NCI-H146 treated with DMSO at 0.1 percent for 48 hours (cell line): ENCODE measurements at regions not wholly inside any gene's neighbourhood (a gene's known extent, or its start where the extent isn't known, plus 50 kb on each side); places are given as distances from the start of the nearest gene placed in this dataset.

Source experiments
- DNase-seq: peaks from one replicate; lab custom pipeline; 2025; ENCODE audit not compliant: unreplicated experiment; lab: John Stamatoyannopoulos, UW

DNA sequence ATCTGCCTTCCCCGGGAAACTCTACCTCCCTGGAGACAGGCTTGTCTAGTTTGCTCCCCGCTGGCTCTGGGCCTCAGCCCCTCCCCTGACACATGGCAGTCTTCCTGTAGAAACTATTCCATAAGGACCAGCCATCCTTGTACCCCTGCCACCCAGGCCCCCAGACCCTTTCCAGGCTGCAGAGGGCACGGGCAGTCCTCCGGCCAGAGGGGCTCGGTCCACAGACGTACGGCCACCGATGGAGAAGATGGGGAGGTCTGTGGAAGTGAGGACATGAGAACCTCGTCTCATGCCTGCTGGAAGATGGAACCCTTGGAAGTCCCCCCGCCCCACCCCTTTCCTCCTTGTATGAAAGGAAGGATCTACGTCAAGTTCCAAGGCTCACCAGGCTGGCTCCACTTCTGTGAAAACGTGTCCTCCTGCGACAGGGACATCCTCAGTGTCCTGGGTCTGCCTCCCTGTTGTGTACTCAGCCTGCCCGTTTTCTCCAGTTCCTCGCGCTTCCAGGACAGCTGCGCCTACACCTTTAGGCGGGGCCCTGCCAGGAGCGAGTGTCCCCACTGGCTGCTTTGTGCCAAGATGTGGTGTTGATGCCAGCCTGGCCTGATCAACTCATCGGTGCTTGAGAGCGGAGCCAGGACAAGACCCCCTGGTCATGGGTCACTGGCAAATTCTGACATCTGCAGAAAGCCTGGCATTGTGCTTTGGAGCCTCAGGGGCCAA, 414.9 kb downstream of the GLRX3 start:
- no peak for DNase-seq

DNA sequence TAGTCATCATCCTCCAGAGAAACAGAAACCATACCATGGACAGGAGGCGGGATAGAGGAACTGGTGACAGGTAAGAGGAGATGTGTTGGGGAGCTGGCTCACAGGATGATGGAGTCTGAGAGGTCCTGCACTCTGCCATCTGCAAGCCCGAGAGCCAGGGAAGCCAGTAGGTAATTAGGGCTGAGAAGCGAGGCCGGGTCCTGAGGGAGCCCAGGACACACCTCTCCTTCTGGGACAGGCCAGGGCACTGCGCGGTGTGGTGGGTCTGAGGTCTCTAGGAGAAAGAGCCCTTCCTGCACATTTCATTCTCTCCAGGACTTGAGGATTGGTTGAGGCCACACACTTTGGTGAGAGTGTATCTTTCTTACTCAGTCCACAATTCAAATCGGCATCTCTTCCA, 415.5 kb downstream of the GLRX3 start:
- DNase-seq: no peak

DNA sequence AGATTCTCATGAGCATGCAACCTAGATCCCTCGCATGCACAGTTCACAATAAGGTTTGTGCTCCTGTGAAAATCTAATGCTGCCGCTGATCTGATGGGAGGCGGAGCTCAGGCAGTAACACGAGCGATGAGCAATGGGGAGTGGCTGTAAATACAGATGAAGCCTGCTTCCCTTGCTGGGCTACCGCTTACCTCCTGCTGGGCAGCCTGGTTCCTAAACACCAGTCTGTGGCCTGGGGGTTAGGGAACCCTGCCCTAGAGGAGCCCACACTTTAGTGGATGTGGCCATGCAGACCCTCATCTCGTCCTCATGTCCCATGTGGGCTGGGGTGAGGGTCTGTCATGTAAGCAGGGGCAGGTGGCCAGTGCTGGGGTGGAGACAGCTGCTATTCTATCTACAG, 417.6 kb downstream of the GLRX3 start:
- DNase-seq: no peak

DNA sequence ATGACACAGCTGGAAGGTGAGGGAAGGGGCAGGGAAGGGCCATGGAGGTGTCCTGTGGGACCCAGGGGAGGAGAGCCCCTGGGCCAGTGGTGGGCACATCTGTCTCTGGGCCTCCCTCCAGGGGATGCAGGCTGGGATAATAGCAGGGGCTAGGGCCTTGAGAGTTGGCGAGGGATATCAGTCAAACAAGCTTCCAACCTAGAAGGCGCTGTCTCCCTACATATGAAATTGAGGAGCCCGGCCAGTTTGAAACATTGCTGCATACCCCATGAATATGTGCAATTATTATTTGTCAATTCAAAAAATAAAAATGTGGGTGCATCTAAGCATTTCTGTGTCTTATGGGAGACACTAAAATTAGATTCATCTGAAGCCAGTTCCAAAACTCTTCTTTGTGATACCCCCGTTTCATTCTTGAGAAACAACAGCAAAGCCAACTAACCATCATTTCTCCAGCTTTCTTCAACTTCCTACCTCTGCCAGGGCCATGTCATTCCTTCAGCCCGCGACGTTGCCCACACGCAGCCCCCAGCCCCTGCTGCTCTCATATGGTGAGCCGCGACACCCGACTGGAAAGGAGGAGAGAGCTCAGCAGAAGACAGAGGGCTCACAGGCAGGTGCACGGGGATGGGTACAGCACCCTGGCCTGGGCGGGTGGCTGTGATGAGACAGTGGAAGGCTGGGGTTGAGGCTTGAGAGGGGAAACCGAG, 418.7 kb downstream of the GLRX3 start:
- DNase-seq: no peak

DNA sequence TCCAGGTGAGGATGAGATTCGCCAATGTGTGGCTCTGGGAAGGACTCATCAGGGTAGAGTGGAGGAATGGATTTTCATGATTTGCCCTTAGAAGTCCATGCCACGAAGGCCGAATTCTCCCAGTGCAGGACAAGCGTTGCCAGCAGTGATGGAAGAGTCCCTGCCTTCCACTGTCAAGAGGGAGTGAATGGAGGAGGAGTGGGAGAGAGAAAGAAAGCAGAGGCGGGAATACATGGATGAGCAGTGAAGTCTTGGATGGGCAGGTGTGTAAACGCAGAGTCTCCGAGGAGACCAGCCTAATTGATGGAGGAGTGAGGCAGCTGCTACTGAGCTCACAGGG, 419.2 kb downstream of the GLRX3 start:
- no peak for DNase-seq

DNA sequence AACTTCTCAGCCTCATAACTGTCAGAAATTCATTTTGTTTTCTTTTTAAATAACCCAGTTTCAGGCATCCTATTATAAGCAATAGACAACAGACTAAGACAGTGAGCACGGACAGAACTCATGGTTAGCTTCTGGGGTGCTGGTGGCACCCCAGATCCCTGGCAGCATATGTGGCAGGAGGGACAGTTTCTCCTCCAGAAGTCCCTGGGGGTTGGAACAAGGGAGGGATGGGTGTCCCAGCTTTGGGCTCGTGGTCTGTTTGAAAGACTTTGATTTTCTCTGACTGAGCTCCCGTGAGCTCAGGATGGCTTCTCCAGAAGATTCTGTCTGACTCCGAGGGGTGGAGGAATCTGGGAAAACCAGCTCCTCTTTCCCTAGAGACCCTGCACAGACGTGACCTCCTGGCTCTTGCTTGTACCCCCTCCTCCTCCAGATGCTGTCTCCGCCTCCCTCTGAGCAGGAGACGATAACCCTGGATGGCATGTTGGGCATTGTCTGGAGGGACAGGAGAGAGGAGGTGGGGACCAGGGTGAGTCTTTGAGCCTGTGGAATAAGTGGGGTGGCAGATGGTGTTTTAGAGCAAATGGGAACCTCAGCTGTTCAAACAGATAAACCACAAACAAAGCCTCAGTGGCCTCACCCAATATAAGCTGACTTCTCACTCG, 421.1 kb downstream of the GLRX3 start:
- no peak for DNase-seq

DNA sequence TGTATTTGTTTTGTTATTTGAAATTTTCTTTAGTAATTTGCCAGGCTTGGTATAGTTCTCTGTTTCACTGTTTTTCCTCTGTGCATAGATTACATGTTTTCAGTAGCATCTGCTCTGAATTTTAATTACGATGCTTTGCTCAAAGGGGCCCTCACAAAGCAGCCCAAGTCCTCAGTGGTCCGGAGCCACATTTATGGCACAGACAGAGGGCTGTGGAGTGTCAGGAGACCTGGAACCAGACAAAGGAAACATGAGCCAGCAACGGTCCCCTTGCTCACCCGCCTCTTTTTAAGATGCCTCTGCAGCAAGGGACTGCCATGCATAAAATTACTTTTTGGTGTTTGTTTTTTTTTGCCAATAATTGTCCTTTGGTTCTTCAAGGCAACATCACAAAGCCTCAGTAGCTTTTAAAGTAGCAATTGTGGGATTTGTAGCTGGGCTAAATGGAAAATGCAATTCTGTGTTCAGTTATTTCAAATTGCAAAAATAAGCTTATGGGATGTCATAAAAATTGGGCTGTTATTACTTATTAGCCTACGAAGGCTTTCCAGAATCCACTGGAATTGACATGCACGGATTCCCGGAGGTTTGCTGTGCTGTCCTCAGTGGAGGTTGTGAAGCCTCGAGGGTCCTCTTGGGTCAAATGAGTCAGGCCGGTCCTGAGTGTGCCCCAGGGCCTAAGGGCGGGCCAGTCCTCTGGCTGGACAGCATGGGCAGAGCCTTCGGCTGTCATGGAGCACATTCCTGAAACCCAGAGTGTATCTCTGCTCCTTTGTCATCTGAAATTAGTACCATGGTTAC, 422.8 kb downstream of the GLRX3 start:
- no peak for DNase-seq

DNA sequence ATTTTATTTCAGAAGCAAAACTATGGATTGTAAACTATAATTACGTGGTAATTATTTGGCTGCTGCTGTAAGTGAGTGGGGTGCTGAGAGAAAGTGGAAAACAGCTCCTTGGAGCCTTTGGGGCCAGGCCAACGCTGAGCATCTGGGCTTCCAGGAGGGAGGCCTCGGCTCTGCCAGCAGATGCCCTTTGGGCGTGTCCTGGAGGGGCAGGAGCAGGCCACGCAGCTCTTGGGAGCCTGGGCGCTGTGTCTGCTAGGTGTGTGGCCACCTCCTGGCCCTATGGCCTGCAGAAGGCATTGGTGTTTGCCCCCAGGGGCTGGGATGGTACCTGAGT, 423.3 kb downstream of the GLRX3 start:
- no peak for DNase-seq

DNA sequence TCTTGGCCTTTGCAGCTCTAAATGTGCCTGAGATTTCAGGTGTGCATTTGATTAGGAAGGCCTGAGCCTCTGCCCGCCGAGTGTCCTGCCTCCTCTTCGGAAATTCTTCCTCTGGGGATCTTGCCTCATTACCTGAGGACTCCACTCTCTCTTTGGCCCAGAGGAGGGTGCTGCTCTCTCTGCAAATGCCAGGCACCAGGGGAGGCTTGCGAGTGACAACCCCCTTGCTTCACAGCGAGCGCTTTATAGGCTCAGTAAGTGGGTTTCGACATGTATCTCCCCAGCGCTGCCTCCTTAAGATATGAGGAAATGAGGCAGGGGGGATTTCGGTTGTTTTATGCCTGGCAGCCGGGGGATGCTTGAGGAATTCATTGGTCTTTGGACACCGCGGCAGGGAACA, 423.9 kb downstream of the GLRX3 start:
- DNase-seq: no peak

DNA sequence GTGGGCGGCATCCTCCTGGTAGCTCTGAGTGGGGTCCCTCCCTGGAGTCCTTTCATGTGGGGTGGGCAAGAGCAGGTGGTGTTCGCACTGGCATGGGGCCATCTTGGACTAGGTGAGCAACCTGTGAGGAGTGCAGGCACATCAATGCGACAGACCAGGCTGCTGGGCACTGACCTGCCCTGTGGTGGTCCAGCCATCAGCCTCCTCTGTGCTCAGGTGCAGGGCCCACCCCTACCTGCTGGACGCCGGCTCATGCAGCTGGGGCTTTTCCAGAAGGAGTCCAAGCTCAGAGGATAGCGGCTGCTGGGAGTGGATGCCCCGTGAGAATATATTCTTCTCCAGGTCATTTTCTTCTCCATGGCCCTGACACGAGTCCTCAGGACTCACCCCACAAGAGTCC, 424.4 kb downstream of the GLRX3 start:
- no peak for DNase-seq

DNA sequence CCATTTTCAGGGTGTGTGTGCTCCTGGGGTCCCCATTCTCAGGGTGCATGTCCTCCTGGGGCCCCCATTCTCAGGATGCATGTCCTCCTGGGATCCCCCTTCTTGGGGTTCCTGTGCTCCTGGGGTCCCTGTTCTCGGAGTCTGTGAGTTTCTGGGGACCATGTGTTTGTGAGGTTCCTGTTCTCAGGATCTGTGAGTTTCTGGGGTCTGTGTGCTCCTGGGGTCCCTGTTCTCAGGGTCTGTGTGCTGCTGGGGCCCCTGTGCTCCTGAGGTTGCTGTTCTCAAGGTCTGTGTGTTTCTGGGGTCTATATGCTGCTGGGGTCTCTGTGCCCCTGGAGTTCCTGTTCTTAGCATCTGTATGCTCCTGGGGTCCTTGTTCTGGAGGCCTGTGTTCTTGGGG, 425.5 kb downstream of the GLRX3 start:
- DNase-seq: no peak

DNA sequence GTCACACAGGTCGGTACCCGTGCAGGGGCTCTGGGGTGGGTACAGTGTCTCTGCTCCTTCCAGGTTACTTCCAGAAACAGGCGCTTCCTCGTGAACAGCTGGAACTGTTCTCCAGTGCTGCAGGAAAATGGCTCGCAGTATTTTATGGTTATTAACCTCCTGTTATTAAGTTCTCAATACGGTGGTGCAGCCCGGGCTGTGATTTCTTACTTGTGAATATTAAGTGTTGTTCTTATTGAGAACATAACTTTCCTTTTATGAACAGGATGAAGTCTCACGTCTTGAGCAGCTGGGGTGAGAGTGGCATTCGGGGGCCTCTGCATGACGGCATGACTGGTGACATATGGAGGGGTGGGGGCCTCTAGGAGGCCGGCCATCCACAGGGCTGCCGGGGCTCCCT, 430.8 kb downstream of the GLRX3 start:
- no peak for DNase-seq

DNA sequence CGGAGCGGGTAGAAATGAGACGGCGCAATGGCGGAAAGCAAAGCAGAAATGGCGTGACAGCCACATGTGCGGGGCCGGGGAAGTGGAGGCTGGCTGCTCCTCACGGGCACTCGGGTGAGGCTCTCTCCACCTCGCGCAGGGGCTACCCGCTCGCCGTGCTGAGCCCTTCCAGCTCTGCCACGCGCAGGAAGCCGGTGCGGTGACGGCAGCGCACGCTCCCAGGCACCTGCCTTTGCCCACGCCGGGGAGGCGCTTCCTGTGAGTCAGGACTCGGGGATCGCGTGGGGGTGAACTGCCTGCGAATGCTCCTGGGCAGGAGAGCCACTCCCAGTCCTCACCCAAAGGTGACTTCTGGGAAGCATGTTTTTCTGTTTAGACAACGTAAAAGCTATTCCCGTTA, 431.2 kb downstream of the GLRX3 start:
- DNase-seq: no peak

DNA sequence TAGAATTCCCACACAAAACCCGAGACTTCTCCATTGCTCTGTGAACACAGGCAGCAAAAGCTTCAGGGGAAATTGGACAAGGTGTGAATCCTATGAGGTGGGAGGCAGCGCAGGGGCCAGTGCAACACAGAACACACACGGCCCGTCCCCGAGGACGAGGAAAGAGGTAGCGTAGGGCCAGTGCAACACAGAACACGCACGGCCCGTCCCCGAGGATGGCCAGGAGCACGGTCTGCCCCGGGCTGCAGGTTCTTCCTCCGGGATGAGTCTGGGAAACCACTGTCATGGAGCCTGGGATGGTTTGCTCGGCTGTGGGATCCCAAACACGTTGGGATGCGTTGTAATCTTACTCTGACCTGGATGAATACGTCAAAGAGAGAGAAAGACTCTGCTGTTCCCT, 432.1 kb downstream of the GLRX3 start:
- DNase-seq: no peak

DNA sequence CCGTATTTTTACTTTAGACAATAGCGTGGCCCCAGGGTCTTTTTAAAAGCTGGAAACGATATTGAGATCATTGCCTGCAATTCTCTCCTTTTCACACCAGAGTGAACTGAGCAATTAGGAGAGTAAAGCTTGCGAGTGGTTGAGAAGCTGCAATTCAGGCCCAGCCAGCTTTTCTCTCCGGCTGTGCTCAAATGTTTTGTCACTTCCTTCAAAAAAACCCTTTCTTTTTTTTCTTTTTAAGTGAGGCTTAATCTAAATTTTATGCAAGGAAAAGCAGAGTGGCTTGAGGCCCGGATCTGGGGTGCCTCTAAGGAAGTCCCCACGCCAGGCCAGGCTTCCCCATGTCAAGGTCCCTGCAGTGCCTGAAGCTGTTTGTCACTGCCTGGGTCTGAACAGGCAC, 433.9 kb downstream of the GLRX3 start:
- DNase-seq: no peak

DNA sequence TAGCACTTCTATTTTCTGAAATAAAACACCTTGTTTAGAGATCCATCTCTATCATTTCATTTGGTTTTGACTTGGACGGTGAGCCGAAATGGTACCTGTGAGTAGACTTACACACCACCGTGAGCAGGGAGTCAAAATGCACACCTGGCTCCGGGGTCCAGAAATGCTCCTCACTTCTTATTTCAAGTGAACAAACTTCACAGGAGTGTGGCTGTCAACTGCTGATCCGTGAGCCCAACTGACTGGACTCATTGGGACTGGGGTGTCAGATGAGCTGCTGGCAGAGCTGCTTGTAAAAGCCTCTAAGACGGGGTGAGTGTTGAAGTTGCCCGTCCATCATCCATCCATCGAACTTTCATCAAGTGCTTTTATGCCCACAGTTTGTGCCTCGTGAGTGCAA, 435.5 kb downstream of the GLRX3 start:
- no peak for DNase-seq

DNA sequence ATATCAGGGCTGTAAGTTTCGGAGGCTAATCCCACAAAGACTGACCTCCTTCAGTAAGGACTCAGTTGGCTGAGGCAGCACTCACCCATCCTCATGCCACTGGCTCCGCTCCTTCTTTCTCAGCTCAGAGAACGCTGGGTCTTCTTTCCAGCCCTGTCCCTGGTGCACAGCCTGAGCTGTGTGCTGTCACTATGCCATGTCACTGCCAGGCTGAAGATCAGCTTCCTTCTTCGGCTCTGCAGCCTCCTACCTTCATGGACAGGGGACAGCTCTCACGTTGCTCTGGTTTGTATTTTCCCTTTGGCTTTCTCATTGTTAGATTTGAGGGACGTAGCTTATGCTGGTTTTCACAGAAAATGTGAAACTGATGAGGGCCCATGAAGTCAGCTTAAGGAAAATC, 437.3 kb downstream of the GLRX3 start:
- no peak for DNase-seq

DNA sequence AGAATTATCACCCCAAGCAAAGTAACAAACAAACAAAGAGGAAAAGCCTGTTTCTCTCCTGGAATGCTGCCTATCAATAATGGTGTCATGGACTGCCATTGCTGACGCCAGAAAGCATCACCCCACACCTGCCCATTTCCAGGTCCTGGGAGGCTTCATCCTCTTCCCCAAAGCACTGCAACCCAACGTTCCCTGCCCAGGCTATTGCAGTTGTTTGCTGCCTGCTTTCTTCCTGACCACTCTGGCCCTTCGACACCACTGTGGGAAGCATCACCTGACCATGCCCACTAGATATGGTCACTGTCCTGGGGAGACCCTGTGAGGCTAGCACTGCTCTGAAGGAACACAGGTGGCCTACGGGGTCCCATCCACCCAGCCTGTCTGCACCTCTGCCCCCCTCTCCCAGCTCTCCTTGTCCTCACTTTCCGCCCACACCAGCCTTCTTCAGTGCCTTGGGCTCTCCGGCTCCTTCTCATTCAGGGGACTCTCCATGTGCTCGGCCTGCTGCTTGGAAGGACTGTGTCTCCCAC, 439.6 kb downstream of the GLRX3 start:
- no peak for DNase-seq

DNA sequence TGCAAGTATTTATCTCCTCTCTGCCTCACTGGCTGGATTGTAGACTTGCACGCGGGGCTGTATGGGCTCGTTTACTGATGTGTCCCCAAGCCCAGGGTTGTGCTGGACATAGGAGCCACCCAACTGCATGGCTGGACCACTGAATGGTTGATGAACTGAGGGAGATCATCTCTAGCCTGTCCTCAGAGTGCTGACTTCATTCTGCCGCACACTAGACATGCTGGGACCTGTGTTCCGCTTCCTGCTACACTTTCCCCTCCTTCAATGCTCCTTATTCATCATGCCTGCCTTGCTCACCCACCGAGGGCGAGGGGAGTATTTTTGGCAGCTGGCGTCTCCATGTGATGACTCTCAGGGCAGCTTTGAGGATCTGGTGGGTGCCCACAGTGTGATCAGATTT, 440.2 kb downstream of the GLRX3 start:
- no peak for DNase-seq

DNA sequence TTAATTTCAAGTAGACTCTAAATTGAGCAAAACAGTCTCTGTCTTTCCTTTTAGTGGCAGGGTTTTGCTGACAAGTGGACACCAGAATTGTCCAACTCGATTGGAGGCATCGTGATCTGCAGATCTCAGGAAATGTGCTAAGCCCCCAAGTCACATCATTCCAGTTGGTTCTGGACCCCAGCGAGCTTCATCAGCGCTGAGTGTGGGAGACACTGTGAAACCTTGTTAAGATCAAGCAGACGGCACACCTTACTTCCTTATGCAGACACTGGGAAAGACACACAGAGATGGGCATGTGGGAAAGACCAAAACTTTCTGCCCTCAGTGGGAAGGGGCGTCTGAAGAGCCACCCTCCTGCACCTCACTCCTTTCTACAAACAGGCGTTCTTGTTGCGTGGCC, 440.8 kb downstream of the GLRX3 start:
- DNase-seq: no peak

DNA sequence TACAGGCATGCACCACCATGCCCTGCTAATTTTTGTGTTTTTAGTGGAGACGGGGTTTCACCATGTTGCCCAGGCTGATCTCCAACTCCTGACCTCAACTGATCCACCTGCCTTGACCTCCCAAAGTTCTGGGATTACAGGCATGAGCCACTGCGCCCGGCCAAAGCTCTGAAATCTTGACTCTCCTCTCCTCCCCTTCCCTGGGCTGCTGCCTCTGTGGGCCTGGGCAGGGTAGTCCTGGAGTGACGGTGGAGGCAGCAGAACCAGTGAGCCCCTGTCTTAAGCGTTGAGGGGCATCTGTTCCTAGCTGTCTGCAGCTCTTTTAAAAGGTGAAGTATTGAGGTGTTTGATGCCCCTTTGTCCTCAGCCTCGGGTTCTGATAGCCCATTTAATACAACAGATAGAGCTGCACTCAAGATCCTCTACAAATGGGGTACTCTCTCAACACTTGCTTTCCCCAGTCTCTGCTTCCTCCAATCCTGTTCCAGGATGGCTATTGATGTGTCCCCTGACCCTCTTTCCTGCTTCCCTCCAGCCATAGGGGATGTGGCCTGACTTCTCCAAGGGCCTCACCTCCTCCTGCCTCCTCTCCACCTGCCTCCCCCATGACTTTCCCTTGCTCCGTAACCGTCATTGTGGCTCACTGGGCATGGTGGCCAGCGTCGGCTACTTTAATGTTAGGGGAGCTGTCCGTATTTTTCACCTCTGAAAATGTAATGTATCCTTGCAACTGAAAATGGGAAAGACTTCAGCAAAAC, 442.5 kb downstream of the GLRX3 start:
- DNase-seq: no peak
